Stomach (tissue), 4 donors: ENCODE measurements at regions not wholly inside any gene's neighbourhood (a gene's known extent, or its start where the extent isn't known, plus 50 kb on each side); places are given as distances from the start of the nearest gene placed in this dataset.

Experiments
- POLR2A ChIP-seq, 4 donors: fragments of 450-650 bp; IDR thresholded peaks; one replicate each; pipeline ENCODE4 v1.6.1; 2016; ENCODE audit warnings: antibody characterized with exemption in 4 of 4, control low read depth in 2 of 4, mild to moderate bottlenecking in 1 of 4, moderate library complexity in 1 of 4
- TF ChIP-seq, protein P1 (sequence below), 7 experiments: fragments of 450-650 bp in 4 of 7; fragments of 200-600 bp in 3 of 7; sonication (generic) in 3 of 7; IDR thresholded peaks; one replicate each; pipeline ENCODE4 v1.5.1; 2016 to 2019; ENCODE audit warnings: antibody characterized with exemption in 7 of 7, control low read depth in 2 of 7, mild to moderate bottlenecking in 1 of 7

DNA sequence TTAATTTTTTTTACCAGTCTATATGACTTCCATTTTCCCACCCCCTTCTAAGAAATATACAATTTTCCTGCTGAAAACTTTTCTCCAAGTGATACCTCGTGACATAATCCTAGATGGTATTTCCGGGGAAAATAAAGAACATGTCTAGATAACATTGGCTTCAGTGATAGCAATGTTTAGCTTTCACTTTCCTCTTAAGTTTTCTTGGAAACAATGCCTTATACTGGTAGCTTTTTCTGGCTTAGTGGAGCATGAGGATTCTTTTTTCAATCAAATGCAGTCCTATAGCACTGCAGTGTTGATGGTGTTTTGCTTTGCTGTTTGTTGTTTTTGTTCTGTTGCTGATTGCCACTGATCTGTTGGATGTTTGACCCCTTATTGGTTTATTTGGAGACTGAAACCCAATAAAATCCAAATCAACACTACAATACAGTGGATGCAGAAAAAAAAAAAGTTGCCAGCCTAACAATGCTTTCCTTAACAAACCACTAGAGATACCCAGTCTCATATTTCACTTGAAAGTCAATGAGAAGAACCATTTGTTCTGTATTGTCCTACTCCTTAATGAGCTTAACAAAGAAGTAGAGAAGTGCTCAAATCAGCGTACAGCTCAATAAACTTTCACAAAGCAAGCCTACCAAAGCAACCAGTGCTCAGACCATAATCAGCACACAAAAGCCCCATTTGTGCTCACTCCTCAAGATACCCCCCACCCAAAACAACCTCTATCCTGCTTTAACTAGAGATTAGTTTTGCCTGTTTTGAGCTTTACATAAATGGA lies 74.2 kb upstream of the GRAMD2B start:
- TF ChIP-seq, protein P1, sequence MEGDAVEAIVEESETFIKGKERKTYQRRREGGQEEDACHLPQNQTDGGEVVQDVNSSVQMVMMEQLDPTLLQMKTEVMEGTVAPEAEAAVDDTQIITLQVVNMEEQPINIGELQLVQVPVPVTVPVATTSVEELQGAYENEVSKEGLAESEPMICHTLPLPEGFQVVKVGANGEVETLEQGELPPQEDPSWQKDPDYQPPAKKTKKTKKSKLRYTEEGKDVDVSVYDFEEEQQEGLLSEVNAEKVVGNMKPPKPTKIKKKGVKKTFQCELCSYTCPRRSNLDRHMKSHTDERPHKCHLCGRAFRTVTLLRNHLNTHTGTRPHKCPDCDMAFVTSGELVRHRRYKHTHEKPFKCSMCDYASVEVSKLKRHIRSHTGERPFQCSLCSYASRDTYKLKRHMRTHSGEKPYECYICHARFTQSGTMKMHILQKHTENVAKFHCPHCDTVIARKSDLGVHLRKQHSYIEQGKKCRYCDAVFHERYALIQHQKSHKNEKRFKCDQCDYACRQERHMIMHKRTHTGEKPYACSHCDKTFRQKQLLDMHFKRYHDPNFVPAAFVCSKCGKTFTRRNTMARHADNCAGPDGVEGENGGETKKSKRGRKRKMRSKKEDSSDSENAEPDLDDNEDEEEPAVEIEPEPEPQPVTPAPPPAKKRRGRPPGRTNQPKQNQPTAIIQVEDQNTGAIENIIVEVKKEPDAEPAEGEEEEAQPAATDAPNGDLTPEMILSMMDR (IDR thresholded peaks at IDR 0.05): no peak
- TF ChIP-seq POLR2A (IDR thresholded peaks at IDR 0.05): no peak
